NCI-H1436 treated with DMSO at 0.1 percent for 48 hours (cell line): ENCODE measurements at regions not wholly inside any gene's neighbourhood (a gene's known extent, or its start where the extent isn't known, plus 50 kb on each side); places are given as distances from the start of the nearest gene placed in this dataset.
A peak's percentile ranks its signal among the peaks of the same experiment; 100 is the strongest.
"Not testable (repeated sequence)": the region's sequence is repeated elsewhere in the genome, so short reads cannot be mapped to it uniquely, and the experiment has no call there.

Experiments
- DNase-seq: peaks from one replicate; lab custom pipeline; 2025; lab: John Stamatoyannopoulos, UW

DNA sequence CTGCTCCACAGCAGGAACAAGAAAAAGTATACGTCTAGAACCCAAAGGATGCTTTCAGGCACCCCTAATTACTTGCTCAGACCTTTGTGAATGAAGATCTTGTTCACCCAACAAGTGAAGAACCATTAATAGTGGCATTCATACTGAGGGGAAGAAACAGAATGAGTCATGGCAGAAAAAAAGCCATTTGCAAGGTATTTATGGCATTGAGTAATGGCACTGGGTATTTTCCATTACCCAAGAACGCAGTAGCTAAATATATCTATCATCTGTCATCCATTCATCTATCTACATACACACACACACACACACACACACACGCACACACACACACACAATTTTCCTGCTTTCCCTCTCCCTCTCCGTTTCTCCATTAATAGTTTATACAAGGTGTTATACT, 56.4 kb upstream of the XIRP2 start:
- no peak for DNase-seq

DNA sequence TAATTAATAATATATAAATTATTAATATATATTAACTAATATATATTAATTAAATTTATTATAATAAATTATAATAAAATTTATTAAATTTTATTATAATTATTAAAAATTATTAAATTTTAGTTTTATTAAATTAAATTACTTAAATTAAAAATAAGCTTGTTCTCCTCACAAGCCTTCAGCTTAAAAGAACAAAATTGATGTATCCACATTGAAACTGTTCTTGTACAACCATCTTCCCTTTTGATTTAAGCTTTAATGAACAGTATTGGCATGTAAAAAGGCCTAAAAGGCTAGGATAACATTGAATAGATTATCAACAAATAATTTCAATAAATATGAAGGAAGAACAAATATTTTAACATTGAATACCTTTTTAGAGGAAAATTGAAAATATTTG, 62.4 kb upstream of the XIRP2 start:
- DNase-seq = no peak

DNA sequence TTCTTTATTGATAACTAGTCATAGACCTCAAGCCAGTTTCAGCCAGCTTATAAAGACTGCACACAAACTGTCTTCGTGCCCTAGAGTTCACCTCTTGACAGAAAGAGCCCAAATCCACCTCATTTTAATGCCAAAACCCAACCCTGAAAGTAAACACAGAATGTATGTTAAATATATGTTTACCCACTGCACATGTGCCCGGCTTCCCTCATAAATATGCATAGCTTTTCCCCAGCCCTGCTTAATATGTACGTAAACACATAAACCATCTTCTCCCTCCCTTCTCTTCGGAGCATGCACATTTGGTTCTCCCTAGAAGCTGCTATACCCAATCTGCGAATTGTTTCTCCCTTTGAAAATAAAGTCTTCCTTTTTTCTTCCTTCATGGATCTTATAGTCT, 73.9 kb upstream of the XIRP2 start:
- DNase-seq = no peak

DNA sequence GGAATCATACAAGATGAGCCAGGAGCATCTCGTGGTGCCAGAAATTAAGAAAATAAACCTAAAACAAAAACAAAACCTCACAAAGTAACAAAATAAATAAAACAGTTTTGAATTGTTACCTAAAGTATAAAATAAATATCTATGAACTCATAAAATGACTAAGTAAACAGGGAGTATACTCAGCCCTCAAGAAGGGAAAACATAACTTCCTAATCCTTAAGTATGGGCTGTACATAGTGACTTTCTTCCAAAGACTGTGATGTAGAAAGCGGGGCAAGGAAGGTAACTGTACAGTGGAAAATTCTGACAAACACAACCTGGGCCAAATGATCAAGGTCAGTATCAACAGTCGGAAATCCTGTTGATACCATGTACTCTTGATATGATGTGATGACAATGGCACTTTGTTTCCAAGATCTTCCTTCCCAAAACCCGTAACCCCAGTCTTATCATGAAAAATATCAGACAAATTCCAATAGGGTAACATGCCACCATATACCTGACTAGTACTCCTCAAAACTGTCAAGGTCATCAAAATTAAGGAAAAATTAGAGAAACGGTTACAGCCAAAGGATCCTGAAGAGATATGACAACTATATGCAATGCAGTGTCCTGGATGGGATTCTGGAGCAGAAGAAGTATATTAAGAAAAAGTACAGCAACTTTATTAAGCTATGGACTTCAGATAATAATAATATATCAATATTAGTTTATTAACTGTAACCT, 76.0 kb upstream of the XIRP2 start:
- DNase-seq = no peak

DNA sequence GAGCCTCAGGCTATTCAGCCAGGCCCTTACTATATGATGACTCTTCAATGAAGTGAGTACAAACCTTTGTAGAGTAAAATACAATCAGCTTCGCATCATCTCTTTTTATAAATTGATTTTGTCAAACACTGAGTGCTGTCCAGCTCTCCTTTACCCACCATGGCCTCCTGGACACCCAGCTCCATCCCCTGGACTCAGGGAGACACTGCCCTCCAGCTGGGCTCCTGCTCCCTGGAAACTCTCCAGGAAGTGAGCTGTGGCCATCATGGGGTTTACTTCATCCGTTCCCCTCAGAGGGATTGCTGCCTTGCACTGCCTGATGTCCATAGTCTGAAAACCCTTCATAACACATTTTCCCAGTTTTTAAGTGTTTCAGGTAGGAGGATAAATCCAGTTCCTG, 82.5 kb upstream of the XIRP2 start:
- DNase-seq = no peak

DNA sequence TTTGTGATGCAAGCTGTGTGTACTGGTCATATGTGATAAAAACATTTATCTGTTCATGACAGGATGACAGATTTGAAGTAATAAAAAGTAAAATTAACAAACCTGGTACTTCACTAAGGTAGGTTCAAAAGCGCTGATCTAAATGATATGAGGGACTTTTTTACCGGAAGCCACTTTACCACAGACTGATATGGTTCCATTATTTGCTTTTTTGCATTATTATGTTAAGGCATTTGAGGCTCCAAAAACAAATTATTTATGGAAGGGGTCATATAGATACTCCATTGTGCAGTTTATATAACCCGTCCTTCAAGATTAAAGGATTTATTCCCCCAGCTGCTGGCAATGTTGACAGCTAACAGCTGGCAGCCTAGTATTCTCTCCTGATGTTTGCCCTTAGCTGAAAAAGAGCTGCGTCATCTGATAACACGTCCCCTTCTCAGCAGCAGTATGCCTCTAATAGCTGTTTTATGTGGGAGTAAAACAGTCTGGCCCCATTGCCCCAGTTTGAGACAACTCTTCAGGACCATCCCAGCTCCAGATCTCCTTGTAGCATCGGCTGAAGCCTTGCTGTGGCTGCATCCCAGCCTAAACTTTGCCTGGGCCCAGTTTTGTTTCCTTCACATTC, 84.8 kb upstream of the XIRP2 start:
- no peak for DNase-seq

DNA sequence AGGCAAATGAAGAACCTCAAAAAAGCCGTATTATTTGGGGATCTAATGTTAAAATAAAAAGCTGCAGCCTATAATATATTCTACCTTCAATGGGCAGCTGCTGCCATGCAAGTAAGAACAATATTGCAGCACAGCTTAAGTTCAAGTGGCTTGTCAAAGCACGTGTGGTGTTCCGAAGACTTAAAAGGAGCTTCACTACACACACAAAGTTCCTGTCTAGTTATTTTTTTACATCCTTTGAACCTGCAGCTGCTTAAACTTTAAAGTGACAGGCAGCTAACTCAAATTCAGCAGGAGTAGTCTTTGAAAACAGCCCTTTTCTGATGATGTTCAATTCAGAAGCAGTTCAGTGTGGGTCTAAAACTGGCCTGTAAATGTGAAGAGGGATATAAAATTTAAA, 85.8 kb upstream of the XIRP2 start:
- DNase-seq = no peak

DNA sequence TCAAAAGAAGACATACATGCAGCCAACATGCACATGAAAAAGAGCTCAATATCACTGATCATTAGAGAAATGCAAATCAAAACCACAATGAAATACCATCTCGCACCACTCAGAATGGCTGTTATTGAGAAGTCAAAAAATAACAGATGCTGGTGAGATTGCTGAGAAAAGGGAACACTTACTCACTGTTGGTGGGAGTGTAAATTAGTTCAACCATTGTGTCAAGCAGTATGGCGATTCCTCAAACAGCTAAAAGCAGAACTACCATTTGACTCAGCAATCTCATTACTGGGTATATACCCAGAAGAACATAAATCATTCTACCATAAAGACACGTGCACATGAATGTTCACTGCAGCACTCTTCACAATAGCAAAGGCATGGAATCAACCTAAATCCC, 95.5 kb upstream of the XIRP2 start:
- no peak for DNase-seq

DNA sequence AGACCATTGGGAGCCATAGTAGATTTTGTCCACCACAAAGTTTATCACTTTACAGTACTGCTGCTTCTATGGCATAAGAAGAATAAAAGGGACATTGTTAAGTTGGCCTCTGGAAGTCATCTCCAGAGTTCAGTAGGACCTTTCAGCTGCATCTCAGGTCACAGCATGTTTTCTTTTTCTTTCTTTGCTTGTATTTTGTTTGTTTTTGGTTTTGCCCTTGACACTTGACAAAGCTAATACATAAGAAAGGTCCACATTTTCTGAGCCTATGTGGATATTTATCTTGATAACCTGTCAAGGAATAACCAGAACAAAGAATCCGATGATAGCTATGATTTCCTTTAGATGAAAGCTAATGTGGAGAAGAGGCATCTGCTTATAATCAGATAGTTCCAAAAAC, 101.6 kb upstream of the XIRP2 start:
- no peak for DNase-seq

DNA sequence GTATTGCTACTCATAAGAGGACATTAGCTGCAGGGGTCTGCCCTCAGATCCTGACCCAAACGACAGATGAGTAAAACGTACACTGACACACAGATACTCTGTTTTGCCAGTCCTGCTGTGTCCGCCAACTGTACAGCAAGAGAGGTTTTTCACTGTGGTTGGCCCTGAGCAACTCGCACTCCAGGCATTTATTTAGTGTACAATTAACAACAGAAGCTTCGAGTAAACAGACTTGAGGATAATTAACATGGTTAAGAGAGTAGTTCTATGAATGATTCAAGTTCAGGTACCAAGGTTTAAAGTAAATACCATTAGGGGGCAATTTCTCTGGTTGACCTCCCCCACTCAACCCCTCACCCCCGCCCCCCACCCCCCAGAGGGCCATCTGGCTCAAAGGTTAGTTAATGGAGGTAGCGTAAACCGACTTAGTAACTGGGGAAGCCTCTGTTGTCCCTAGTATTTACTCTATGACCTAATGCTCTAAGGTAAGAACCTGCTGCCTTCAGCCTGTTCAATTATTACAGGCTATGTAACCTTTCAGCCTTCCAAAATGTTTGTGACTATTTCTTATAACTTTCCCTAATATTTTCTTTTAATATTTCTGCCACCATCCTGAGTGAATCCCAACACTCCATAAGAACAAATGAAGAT, 103.9 kb upstream of the XIRP2 start:
- peak; percentile 31 for DNase-seq

DNA sequence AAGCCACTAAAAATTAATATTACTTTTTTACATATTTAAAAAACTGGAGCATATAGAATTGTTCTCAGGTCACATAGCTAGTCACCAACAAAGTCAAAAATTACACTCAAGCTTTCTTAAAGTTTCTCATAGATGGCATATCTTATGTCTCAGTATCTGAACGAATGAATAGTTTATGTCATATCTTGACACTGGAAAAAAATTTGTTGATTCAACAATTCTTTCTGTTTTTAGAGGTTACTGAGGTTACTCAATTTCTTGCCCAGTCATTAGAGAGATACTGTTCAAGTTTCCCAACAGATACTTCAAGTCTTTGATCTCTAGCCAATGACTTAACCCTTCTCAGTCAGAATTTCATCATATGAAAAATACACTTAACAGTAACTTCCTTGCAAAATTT, 113.1 kb upstream of the XIRP2 start:
- no peak for DNase-seq

DNA sequence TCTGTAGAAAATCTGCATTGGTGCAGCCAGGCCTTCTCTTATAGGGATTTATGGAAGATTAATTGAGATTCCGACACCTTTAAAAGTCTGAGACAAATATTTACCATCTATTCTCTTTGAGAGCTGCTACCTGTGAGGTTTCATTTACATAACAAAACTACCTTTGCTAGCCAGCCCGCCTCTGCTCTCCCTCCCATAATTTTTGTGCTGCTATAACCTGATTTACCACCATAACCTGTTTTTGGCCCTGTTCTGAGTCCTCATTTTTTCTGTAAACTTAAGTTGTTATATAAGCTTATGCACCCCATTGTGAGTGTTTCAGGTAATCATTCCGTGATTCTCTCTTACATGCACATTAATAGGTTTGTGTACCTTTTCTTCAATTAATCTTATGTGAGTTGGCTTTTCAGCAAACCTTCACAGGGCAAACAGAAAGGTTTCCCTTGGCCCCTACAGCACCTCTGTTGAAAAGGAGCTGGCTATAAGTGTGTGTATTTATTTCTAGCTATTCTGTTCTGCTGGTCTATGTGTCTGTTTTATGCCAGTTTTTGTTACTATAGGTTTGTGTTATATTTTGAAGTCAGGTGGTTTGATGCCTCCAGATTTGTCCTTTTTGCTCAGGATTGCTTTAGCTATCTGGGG, 114.9 kb upstream of the XIRP2 start:
- DNase-seq = no peak

DNA sequence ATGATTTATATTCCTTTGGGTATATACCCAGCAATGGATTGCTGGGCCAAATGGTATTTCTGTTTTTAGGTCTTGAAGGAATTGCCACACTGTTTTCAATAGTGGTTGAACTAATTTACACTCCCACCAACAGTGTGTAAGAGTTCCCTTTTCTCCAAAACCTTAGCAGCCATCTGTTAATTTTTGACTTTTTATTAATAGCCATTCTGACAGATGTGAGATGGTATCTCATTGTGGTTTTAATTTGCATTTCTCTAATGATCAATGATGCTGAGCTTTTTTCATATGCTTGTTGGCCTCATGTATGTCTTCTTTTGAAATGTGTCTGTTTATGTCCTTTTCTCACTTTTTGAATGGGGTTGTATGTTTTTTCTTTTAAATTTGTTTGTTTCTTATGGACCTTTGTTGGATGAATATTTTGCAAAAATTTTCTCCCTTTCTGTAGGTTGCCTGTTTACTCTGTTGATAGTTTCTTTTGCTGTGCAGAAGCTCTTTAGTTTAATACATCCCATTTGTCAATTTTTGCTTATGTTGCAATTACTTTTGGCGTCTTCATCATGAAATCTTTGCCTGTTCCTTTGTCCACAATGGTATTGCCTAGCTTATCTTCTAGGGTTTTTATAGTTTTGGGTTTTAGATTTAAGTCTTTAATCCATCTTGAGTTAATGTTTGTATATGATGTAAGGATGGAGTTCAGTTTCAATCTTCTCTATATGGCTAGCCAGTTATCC, 119.7 kb upstream of the XIRP2 start:
- no peak for DNase-seq

DNA sequence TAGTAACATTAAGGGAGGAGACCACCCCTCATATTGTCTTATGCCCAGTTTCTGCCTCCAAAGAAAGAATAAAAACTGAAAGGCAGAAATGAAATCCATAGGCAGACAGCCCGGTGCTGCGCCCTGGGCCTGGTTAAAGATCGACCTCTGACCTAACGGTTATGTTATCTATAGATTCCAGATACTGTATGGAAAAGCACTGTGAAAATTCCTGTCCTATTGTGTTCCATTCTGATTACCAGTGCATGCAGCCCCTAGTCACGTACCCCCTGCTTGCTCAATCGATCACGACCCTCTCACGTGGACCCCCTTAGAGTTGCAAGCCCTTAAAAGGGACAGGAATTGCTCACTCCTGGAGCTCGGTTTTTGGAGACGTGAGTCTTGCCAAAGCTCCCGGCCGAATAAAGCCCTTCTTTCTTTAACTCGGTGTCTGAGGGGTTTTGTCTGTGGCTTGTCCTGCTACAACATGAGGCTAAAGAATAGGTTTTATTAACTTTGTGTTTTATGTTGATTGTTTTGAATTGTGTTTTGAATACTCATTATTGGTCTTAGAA, 121.4 kb upstream of the XIRP2 start:
- DNase-seq = not testable (repeated sequence)

DNA sequence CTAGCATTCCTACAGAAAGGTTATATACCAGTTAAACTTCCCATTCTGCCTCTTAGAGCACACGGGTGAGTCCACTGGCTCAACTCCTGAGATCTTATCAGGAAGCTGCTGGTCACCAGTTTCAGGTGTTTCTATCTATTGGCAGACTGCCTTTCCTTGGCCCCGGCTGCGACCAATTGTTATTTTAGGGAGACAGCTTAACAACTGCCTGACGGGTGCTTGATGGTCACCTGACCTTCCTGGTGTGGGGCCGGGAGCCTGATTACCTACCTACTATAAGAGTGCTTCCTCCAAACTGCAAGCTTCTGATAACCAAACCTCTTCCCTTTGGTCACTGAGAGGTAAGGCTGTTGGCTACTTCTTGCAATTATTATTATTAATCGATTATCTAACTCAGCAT, 122.1 kb upstream of the XIRP2 start:
- no peak for DNase-seq

DNA sequence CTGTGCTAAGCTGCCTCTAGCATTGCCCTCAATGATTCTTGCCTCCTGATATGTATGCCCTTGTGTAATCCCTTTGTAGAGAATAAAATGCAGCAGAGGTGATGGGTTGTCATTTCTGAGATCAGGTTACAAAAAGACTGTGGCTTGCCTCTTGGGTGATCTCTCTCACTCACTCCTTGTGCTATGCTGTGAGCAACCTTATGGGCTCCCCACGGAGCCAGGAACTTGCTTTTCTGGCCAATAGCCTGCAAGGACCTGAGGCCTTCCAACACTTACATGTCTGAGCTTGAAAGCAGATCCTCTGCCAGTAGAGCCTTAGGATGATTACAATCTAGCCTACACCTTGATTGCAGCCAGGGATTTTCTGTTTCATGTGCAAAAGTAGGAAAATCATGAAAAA, 123.1 kb upstream of the XIRP2 start:
- no peak for DNase-seq

DNA sequence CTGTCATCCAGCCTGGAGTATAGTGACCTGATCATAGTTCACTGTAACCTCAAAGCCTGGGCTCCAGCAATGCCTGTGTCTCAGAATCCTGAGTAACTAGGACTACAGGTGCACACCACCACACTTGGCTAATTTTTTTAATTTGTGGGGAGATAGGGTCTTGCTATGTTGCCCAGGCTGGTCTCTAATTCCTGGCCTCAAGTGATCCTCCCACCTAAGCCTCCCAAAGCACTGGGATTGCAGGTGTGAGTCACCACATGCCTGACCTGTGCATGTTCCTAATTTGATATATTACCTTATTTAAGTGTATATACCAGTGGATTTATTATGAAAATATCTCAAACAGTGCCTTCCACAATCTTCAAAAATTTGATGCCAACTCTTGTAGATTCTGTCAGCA, 123.6 kb upstream of the XIRP2 start:
- no peak for DNase-seq

DNA sequence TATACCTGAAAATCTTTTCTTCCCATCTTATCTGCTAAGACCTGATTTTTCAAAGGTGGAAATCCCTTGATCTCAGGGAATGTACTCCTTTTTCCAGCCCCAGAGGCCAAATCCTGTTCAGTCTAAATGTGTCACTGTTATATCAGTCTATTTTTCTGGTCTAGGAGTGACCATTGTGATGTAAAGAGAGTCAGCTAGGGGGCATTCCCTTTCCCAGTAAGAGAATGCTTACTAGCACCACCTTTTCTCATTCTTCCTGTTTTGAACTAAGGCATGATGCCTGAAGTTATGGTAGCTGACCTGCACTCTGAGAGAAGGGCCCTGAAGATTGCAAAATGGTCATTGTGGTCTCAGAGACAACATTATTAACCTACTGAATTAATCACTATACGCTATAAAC, 124.1 kb upstream of the XIRP2 start:
- DNase-seq = no peak

DNA sequence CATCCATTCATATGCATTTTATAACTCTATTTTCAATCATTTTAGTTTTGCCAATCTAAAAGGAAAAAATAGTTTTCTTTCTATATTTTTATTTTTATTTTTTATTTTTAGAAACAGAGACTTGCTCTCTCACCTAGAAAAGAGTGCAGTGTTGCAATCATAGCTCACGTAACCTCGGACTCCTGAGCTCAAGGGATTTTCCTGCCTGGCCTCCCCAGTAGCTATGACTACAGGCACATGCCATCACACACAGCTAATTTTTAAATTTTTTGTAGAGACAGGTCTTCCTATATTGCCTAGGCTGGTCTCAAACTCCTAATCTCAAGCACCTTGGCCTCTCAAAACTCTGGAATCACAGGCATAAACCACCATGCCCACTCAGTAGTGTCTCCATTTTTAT, 125.5 kb upstream of the XIRP2 start:
- DNase-seq = no peak

DNA sequence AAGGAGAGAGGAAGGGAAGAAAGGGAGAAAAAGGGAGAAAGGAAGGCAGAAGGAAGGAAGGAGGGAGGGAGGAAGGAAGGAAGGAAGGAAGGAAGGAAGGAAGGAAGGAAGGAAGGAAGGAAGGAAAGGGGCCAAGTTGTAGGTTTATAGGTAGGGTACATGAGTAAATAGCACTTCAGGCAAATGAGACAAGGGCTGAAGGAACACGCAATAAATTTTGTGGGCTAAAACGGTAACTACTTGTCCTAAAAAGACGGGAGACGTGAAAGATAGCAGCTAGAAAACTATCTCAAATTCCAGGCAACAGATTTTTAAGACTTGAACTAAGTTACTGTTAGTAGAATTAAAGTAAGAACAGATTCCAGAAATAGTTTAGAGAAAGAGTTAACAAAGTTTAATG, 129.3 kb upstream of the XIRP2 start:
- DNase-seq = no peak

DNA sequence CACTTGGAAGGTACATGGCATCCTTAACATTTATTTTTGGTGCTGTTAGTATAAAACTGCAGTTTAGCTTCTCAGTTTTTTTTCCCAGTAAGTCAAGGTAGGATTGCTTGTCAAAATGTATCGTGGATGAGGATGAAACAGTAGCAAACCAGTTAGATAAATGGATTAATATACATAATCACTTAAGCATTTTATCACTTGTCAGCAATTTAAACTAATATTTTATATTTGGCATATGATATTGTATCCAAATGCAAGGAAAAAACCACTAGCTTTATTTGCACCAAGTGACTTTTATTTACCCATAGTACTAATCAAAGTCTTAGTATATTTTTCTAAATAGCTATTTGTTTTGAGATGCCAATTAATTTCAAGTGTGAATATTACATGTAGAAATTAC, 137.7 kb upstream of the XIRP2 start:
- DNase-seq = no peak

DNA sequence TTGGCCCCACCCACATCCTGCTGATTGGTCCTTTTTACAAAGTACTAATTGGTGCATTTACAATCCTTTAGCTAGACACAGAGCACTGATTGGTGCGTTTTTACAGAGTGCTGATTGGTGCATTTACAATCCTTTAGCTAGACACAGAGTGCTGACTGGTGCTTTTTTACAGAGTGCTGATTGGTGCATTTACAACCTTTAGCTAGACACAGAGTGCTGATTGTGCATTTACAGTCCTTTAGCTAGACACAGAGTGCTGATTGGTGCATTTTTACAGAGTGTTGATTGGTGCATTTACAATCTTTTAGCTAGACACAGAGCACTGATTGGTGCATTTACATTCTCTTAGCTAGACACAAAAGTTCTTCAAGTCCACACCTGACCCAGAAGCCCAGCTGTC, 144.2 kb upstream of the XIRP2 start:
- DNase-seq = not testable (repeated sequence)
